BLaER1 (cell line): ENCODE measurements at regions not wholly inside any gene's neighbourhood (a gene's known extent, or its start where the extent isn't known, plus 50 kb on each side); places are given as distances from the start of the nearest gene placed in this dataset.

Experiments
- H3K27ac ChIP-seq: shearing (Covaris generic); formaldehyde crosslinking; 2 replicates; pipeline ENCODE4 v1.8.1; 2022
- H3K27me3 ChIP-seq: shearing (Covaris generic); formaldehyde crosslinking; 2 replicates; pipeline ENCODE4 v1.8.1; 2022
- H3K36me3 ChIP-seq: shearing (Covaris generic); formaldehyde crosslinking; 2 replicates; pipeline ENCODE4 v1.8.1; 2022
- H3K4me1 ChIP-seq: shearing (Covaris generic); formaldehyde crosslinking; 2 replicates; pipeline ENCODE4 v1.8.1; 2022
- H3K4me2 ChIP-seq: shearing (Covaris generic); formaldehyde crosslinking; 2 replicates; pipeline ENCODE4 v1.8.1; 2022
- H3K4me3 ChIP-seq: shearing (Covaris generic); formaldehyde crosslinking; 2 replicates; pipeline ENCODE4 v1.8.1; 2022
- H3K9ac ChIP-seq: shearing (Covaris generic); formaldehyde crosslinking; 2 replicates; pipeline ENCODE4 v1.8.1; 2022
- H3K9me3 ChIP-seq: shearing (Covaris generic); formaldehyde crosslinking; 2 replicates; pipeline ENCODE4 v1.8.1; 2022
- H4K20me1 ChIP-seq: shearing (Covaris generic); formaldehyde crosslinking; 2 replicates; pipeline ENCODE4 v1.8.1; 2022
- Cebpa-rat ChIP-seq: shearing (Covaris generic); IDR thresholded peaks from 2 replicates; pipeline ENCODE4 v1.8.1; 2022

- no peak overlapping the region for H3K4me3 ChIP-seq
- H3K27me3 ChIP-seq = no peaks in the 10 kb centered on the region
- TF ChIP-seq Cebpa-rat = no peak
- H3K27ac ChIP-seq = no peak overlapping the region
- H3K9me3 ChIP-seq = no peaks in the 10 kb centered on the region
- H3K4me1 ChIP-seq = no peaks in the 10 kb centered on the region
- no peak overlapping the region for H3K4me2 ChIP-seq
- no peaks in the 10 kb centered on the region for H4K20me1 ChIP-seq
- H3K9ac ChIP-seq = no peak overlapping the region
- no peaks in the 10 kb centered on the region for H3K36me3 ChIP-seq
Observed at GRCh38 chr6:133583907-133584427, 304.9 kb upstream of the TCF21 start.

GRCh38 chr6:133584823-133585222 lies 304.1 kb upstream of the TCF21 start:
- Histone ChIP-seq H3K36me3 (no peaks in the 10 kb centered on the region), H3K9ac (no peak overlapping the region), H3K4me2 (no peak overlapping the region), H4K20me1 (no peaks in the 10 kb centered on the region), H3K27ac (no peak overlapping the region), H3K4me1 (no peaks in the 10 kb centered on the region), H3K9me3 (no peaks in the 10 kb centered on the region), H3K4me3 (no peak overlapping the region), H3K27me3 (no peaks in the 10 kb centered on the region)
- TF ChIP-seq Cebpa-rat = no peak

GRCh38 chr6:133585978-133586377 lies 302.9 kb upstream of the TCF21 start:
- no peak overlapping the region for H3K4me2 ChIP-seq
- no peak overlapping the region for H3K27ac ChIP-seq
- H3K4me1 ChIP-seq = no peaks in the 10 kb centered on the region
- H3K9me3 ChIP-seq = no peaks in the 10 kb centered on the region
- H3K36me3 ChIP-seq = no peaks in the 10 kb centered on the region
- H3K9ac ChIP-seq = no peak overlapping the region
- H3K4me3 ChIP-seq = no peak overlapping the region
- TF ChIP-seq Cebpa-rat = no peak
- H3K27me3 ChIP-seq = no peaks in the 10 kb centered on the region
- H4K20me1 ChIP-seq = no peaks in the 10 kb centered on the region

- Histone ChIP-seq H3K4me1 (no peaks in the 10 kb centered on the region), H3K9me3 (no peaks in the 10 kb centered on the region), H3K4me2 (no peak overlapping the region), H3K36me3 (no peaks in the 10 kb centered on the region), H4K20me1 (no peaks in the 10 kb centered on the region), H3K27me3 (no peaks in the 10 kb centered on the region), H3K27ac (no peak overlapping the region), H3K4me3 (no peak overlapping the region), H3K9ac (no peak overlapping the region)
- no peak for TF ChIP-seq Cebpa-rat
Observed at GRCh38 chr6:133587546-133588160, 301.3 kb upstream of the TCF21 start.

- Histone ChIP-seq H3K9me3 (no peaks in the 10 kb centered on the region), H3K4me2 (no peak overlapping the region), H4K20me1 (no peaks in the 10 kb centered on the region), H3K9ac (no peak overlapping the region), H3K4me3 (no peak overlapping the region), H3K4me1 (no peaks in the 10 kb centered on the region), H3K27ac (no peak overlapping the region), H3K36me3 (no peaks in the 10 kb centered on the region), H3K27me3 (no peaks in the 10 kb centered on the region)
- no peak for TF ChIP-seq Cebpa-rat
Observed at GRCh38 chr6:133590196-133590595, 298.7 kb upstream of the TCF21 start.

- no peaks in the 10 kb centered on the region for H3K9me3 ChIP-seq
- no peaks in the 10 kb centered on the region for H3K27me3 ChIP-seq
- no peak overlapping the region for H3K4me2 ChIP-seq
- TF ChIP-seq Cebpa-rat = no peak
- no peaks in the 10 kb centered on the region for H4K20me1 ChIP-seq
- H3K9ac ChIP-seq = no peak overlapping the region
- no peaks in the 10 kb centered on the region for H3K4me1 ChIP-seq
- no peak overlapping the region for H3K27ac ChIP-seq
- H3K36me3 ChIP-seq = no peaks in the 10 kb centered on the region
- H3K4me3 ChIP-seq = no peak overlapping the region
Observed at GRCh38 chr6:133590814-133591213, 298.1 kb upstream of the TCF21 start.

GRCh38 chr6:133591275-133591674 lies 297.6 kb upstream of the TCF21 start:
- H3K9me3 ChIP-seq = no peaks in the 10 kb centered on the region
- no peak overlapping the region for H3K4me3 ChIP-seq
- no peak overlapping the region for H3K9ac ChIP-seq
- no peaks in the 10 kb centered on the region for H3K36me3 ChIP-seq
- no peak overlapping the region for H3K4me2 ChIP-seq
- H4K20me1 ChIP-seq = no peaks in the 10 kb centered on the region
- H3K27ac ChIP-seq = no peak overlapping the region
- TF ChIP-seq Cebpa-rat = no peak
- H3K4me1 ChIP-seq = no peaks in the 10 kb centered on the region
- H3K27me3 ChIP-seq = no peaks in the 10 kb centered on the region

- Histone ChIP-seq H3K4me2 (no peak overlapping the region), H3K27me3 (no peaks in the 10 kb centered on the region), H3K4me1 (no peaks in the 10 kb centered on the region), H3K9ac (no peak overlapping the region), H3K9me3 (no peaks in the 10 kb centered on the region), H4K20me1 (no peaks in the 10 kb centered on the region), H3K4me3 (no peak overlapping the region), H3K27ac (no peak overlapping the region), H3K36me3 (no peaks in the 10 kb centered on the region)
- TF ChIP-seq Cebpa-rat = no peak
Observed at GRCh38 chr6:133594652-133595110, 294.2 kb upstream of the TCF21 start.

GRCh38 chr6:133595111-133595761 lies 293.7 kb upstream of the TCF21 start:
- Histone ChIP-seq H3K9ac (no peak overlapping the region), H3K9me3 (no peaks in the 10 kb centered on the region), H3K36me3 (no peaks in the 10 kb centered on the region), H3K27ac (no peak overlapping the region), H3K4me3 (no peak overlapping the region), H4K20me1 (no peaks in the 10 kb centered on the region), H3K27me3 (no peaks in the 10 kb centered on the region), H3K4me2 (no peak overlapping the region), H3K4me1 (no peaks in the 10 kb centered on the region)
- TF ChIP-seq Cebpa-rat = no peak

GRCh38 chr6:133606852-133607251 lies 282.1 kb upstream of the TCF21 start:
- Histone ChIP-seq H3K4me3 (no peak overlapping the region), H3K36me3 (no peaks in the 10 kb centered on the region), H3K9me3 (no peaks in the 10 kb centered on the region), H3K9ac (no peak overlapping the region), H3K27ac (no peak overlapping the region), H3K27me3 (no peaks in the 10 kb centered on the region), H4K20me1 (no peaks in the 10 kb centered on the region), H3K4me1 (no peaks in the 10 kb centered on the region), H3K4me2 (no peak overlapping the region)
- no peak for TF ChIP-seq Cebpa-rat
